Endothelial cell of umbilical vein (primary cell): ENCODE measurements at regions not wholly inside any gene's neighbourhood (a gene's known extent, or its start where the extent isn't known, plus 50 kb on each side); places are given as distances from the start of the nearest gene placed in this dataset.

Source experiments
- POLR2A ChIP-seq: IDR thresholded peaks from 2 replicates; pipeline ENCODE4 v1.6.1; 2012; ENCODE audit warnings: low read depth, mild to moderate bottlenecking, control low read depth, low read length
- POLR2AphosphoS5 ChIP-seq: IDR thresholded peaks from 2 replicates; pipeline ENCODE4 v1.6.1; 2012; ENCODE audit warnings: low read depth, mild to moderate bottlenecking, control low read depth, low read length, moderate library complexity; ENCODE audit not compliant: insufficient read depth
- TF ChIP-seq, protein P1 (sequence below), 2 donors: IDR thresholded peaks; 1 replicate in 1 of 2; 2 replicates in 1 of 2; pipeline ENCODE4 v1.5.1; 2011; ENCODE audit warnings: low read length in 2 of 2, mild to moderate bottlenecking in 2 of 2, moderate library complexity in 2 of 2, control low read depth in 1 of 2, inconsistent platforms in 1 of 2, low read depth in 1 of 2; ENCODE audit not compliant: insufficient read depth in 1 of 2; ENCODE audit errors: extremely low read depth in 1 of 2

DNA sequence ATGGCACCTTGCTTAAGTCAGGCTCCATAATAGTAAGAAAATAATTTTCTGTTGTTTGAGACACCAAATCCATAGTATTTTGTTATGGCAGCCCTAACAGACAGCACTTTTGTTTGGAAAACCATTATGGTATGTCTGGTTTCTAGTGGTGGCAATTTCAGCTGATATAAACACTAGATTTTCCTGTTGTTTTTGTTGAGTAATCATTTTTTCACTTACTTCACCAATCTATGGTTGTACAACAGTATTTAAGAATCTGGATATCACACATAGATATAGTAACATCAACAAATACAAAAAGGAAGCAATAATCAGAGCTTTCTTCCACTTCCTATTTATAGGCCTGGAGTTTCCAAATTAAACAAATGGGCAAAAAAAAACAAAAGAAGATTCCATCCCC is 725.8 kb upstream of the POM121L12 start:
- TF ChIP-seq, protein P1, sequence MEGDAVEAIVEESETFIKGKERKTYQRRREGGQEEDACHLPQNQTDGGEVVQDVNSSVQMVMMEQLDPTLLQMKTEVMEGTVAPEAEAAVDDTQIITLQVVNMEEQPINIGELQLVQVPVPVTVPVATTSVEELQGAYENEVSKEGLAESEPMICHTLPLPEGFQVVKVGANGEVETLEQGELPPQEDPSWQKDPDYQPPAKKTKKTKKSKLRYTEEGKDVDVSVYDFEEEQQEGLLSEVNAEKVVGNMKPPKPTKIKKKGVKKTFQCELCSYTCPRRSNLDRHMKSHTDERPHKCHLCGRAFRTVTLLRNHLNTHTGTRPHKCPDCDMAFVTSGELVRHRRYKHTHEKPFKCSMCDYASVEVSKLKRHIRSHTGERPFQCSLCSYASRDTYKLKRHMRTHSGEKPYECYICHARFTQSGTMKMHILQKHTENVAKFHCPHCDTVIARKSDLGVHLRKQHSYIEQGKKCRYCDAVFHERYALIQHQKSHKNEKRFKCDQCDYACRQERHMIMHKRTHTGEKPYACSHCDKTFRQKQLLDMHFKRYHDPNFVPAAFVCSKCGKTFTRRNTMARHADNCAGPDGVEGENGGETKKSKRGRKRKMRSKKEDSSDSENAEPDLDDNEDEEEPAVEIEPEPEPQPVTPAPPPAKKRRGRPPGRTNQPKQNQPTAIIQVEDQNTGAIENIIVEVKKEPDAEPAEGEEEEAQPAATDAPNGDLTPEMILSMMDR (IDR thresholded peaks at IDR 0.05; ENCODE audit: extremely low read depth in 1 of 2, insufficient read depth in 1 of 2, low read depth in 1 of 2, low read length in 2 of 2): no peak
- TF ChIP-seq POLR2AphosphoS5: no peak
- TF ChIP-seq POLR2A: no peak
